ENCODE measurements at regions not wholly inside any gene's neighbourhood (a gene's known extent, or its start where the extent isn't known, plus 50 kb on each side); places are given as distances from the start of the nearest gene placed in this dataset.

DNA sequence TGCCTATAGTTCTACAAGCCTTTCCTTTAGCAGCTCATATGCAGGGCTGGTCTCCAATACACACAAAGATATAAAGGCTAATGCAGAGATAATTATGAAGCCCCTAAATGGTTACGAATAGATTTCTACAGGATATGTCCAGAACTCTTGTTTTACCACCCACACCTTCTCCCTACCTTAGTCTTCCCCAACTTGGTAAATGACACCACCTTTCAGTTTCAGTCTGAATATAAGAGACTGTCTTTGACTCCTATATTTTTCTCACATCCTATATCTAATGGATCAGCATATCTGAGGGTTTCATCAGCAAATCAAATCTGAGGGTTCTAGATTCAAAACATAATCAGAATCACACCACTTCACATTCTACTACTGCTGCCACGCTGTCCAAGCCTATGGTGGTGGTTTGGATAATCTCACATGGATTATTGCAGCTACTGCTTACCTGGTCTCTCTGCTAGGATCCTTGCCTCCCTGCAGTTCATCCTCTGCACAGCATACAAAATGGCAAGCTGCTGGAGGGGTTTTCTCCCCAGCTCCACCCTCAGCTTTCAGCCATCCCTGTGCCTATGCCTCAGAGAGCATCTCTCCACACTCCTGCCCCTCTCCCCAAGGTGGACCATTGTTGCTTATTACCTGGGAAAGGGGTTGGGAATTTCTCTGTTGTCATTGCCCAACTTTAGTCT is 178.0 kb upstream of the SPOPL start:
- Histone ChIP-seq H3K4me3 (replicated peaks in 1 of 3; ENCODE audit: low read depth in 2 of 3, low read length in 3 of 3) (no peak overlapping the region), H4K20me1 (ENCODE audit: insufficient read depth, low read length) (no peaks in the 10 kb centered on the region), H3K4me2 (replicated peaks; ENCODE audit: extremely low read depth, low read length, poor library complexity, severe bottlenecking) (no peak overlapping the region), H3K27me3 (ENCODE audit: control insufficient read depth in 2 of 2, insufficient read depth in 2 of 2, low read length in 2 of 2) (no peaks in the 10 kb centered on the region), H3K4me1 (ENCODE audit: control insufficient read depth in 1 of 2, insufficient read depth in 2 of 2, low read length in 2 of 2) (no peaks in the 10 kb centered on the region), H3K9me3 (replicated peaks in 1 of 2; ENCODE audit: control insufficient read depth in 1 of 2, insufficient read depth in 1 of 2, low read length in 2 of 2) (peaks cover 0 to 4% of the 10 kb centered on the region in 2 donors), H2AFZ (ENCODE audit: insufficient read depth, low read depth, low read length, poor library complexity, severe bottlenecking) (no peak overlapping the region), H3K9ac (ENCODE audit: insufficient read depth, low read length, poor library complexity, severe bottlenecking) (no peak overlapping the region), H3K27ac (ENCODE audit: low read depth in 1 of 2, low read length in 2 of 2) (no peak overlapping the region), H3K36me3 (replicated peaks in 1 of 2; ENCODE audit: control insufficient read depth in 1 of 2, insufficient read depth in 2 of 2, low read length in 2 of 2) (no peaks in the 10 kb centered on the region), H3K79me2 (ENCODE audit: insufficient read depth, low read length) (no peaks in the 10 kb centered on the region)
- DNase-seq = no peak
- intact Hi-C loops (cut with micrococcal nuclease) = no loop called here
- 100% methylated on average over 1 of the region's 2 CpGs for WGBS (ENCODE audit: insufficient coverage)
- H3K27me3 Mint-ChIP-seq (ENCODE audit: low read depth in 3 of 3) = no peaks in the 10 kb centered on the region
- peaks cover 0 to 9% (median 0%) of the 10 kb centered on the region in 7 donors for H3K9me3 Mint-ChIP-seq
- H3K27ac Mint-ChIP-seq = no peak overlapping the region
- H3K4me1 Mint-ChIP-seq = no peaks in the 10 kb centered on the region
- TF ChIP-seq CTCF (IDR thresholded peaks at IDR 0.05) = no peak
- no peak overlapping the region for H3K4me3 Mint-ChIP-seq
- H3K36me3 Mint-ChIP-seq = no peaks in the 10 kb centered on the region

GRCh38 chr2:138324068-138324771 is 177.3 kb upstream of the SPOPL start:
- no peak overlapping the region for H3K27ac ChIP-seq (ENCODE audit: low read depth in 1 of 2, low read length in 2 of 2)
- H3K27ac Mint-ChIP-seq = no peak overlapping the region
- no peaks in the 10 kb centered on the region for H3K27me3 Mint-ChIP-seq (ENCODE audit: low read depth in 3 of 3)
- H2AFZ ChIP-seq (ENCODE audit: insufficient read depth, low read depth, low read length, poor library complexity, severe bottlenecking) = no peak overlapping the region
- no peak overlapping the region for H3K4me2 ChIP-seq (replicated peaks; ENCODE audit: extremely low read depth, low read length, poor library complexity, severe bottlenecking)
- DNase-seq = no peak
- H3K36me3 Mint-ChIP-seq = no peaks in the 10 kb centered on the region
- peaks cover 0 to 4% of the 10 kb centered on the region in 2 donors for H3K9me3 ChIP-seq (replicated peaks in 1 of 2; ENCODE audit: control insufficient read depth in 1 of 2, insufficient read depth in 1 of 2, low read length in 2 of 2)
- H4K20me1 ChIP-seq (ENCODE audit: insufficient read depth, low read length) = no peaks in the 10 kb centered on the region
- H3K79me2 ChIP-seq (ENCODE audit: insufficient read depth, low read length) = no peaks in the 10 kb centered on the region
- no peak overlapping the region for H3K4me3 ChIP-seq (replicated peaks in 1 of 3; ENCODE audit: low read depth in 2 of 3, low read length in 3 of 3)
- H3K4me3 Mint-ChIP-seq = no peak overlapping the region
- H3K4me1 ChIP-seq (ENCODE audit: control insufficient read depth in 1 of 2, insufficient read depth in 2 of 2, low read length in 2 of 2) = no peaks in the 10 kb centered on the region
- no peak overlapping the region for H3K9ac ChIP-seq (ENCODE audit: insufficient read depth, low read length, poor library complexity, severe bottlenecking)
- H3K27me3 ChIP-seq (ENCODE audit: control insufficient read depth in 2 of 2, insufficient read depth in 2 of 2, low read length in 2 of 2) = no peaks in the 10 kb centered on the region
- intact Hi-C loops (cut with micrococcal nuclease) = no loop called here
- no peak for TF ChIP-seq CTCF (IDR thresholded peaks at IDR 0.05)
- H3K36me3 ChIP-seq (replicated peaks in 1 of 2; ENCODE audit: control insufficient read depth in 1 of 2, insufficient read depth in 2 of 2, low read length in 2 of 2) = no peaks in the 10 kb centered on the region
- H3K9me3 Mint-ChIP-seq = peaks cover 0 to 6% (median 0%) of the 10 kb centered on the region in 7 donors
- WGBS (ENCODE audit: insufficient coverage) = 86% methylated on average over 1 of the region's 3 CpGs
- no peaks in the 10 kb centered on the region for H3K4me1 Mint-ChIP-seq

All from CD14-positive monocyte (primary cell).